ENCODE measurements at regions not wholly inside any gene's neighbourhood (a gene's known extent, or its start where the extent isn't known, plus 50 kb on each side); places are given as distances from the start of the nearest gene placed in this dataset.

GRCh38 chr1:96865731-96866685 lies 144.4 kb downstream of the PTBP2 start:
- H3K27ac Mint-ChIP-seq, result no peak overlapping the region
- ATAC-seq (ENCODE audit: low read depth in 2 of 2), result no peak

GRCh38 chr1:96872757-96873156 lies 151.2 kb downstream of the PTBP2 start:
- Histone ChIP-seq H3K4me1 (ENCODE audit: control insufficient read depth, insufficient read depth, low read length, poor library complexity, severe bottlenecking) (no peaks in the 10 kb centered on the region), H3K4me3 (ENCODE audit: low read depth, low read length) (no peak overlapping the region), H3K9me3 (ENCODE audit: control insufficient read depth in 2 of 2, low read length in 2 of 2) (peaks cover 8 to 11% of the 10 kb centered on the region in 2 experiments), H3K36me3 (ENCODE audit: control insufficient read depth, insufficient read depth, low read length) (no peaks in the 10 kb centered on the region), H3K27ac (ENCODE audit: insufficient read depth, low read length, poor library complexity, severe bottlenecking) (no peak overlapping the region), H3K27me3 (ENCODE audit: control insufficient read depth, insufficient read depth, low read length) (no peaks in the 10 kb centered on the region)
- ATAC-seq (ENCODE audit: low read depth in 2 of 2) (no peak), DNase-seq (no peak)
- H3K36me3 Mint-ChIP-seq, result no peaks in the 10 kb centered on the region
- no peak overlapping the region for H3K4me3 Mint-ChIP-seq
- H3K27me3 Mint-ChIP-seq, result no peaks in the 10 kb centered on the region
- H3K9me3 Mint-ChIP-seq, result peaks cover 1 to 16% (median 6%) of the 10 kb centered on the region in 7 donors
- no peaks in the 10 kb centered on the region for H3K4me1 Mint-ChIP-seq
- no peak overlapping the region for H3K27ac Mint-ChIP-seq

More at GRCh38 chr1:96865731-96866685, 144.4 kb downstream of the PTBP2 start:
- Histone ChIP-seq H3K9me3 (ENCODE audit: control insufficient read depth in 2 of 2, low read length in 2 of 2) (no peaks in the 10 kb centered on the region), H3K27ac (ENCODE audit: insufficient read depth, low read length, poor library complexity, severe bottlenecking) (no peak overlapping the region), H3K4me3 (ENCODE audit: low read depth, low read length) (no peak overlapping the region), H3K4me1 (ENCODE audit: control insufficient read depth, insufficient read depth, low read length, poor library complexity, severe bottlenecking) (no peaks in the 10 kb centered on the region), H3K27me3 (ENCODE audit: control insufficient read depth, insufficient read depth, low read length) (no peaks in the 10 kb centered on the region), H3K36me3 (ENCODE audit: control insufficient read depth, insufficient read depth, low read length) (no peaks in the 10 kb centered on the region)
- DNase-seq, result no peak
- Mint-ChIP-seq H3K27me3 (peaks cover 16% of the 10 kb centered on the region), H3K36me3 (no peaks in the 10 kb centered on the region), H3K4me3 (no peak overlapping the region), H3K9me3 (peaks cover 1 to 8% (median 4%) of the 10 kb centered on the region in 7 donors), H3K4me1 (no peaks in the 10 kb centered on the region)

GRCh38 chr1:96878640-96879039 lies 157.1 kb downstream of the PTBP2 start:
- H3K27me3 ChIP-seq (ENCODE audit: control insufficient read depth, insufficient read depth, low read length), result no peaks in the 10 kb centered on the region
- no peaks in the 10 kb centered on the region for H3K36me3 ChIP-seq (ENCODE audit: control insufficient read depth, insufficient read depth, low read length)
- DNase-seq, result no peak
- ATAC-seq (ENCODE audit: low read depth in 2 of 2), result no peak
- no peaks in the 10 kb centered on the region for H3K4me1 Mint-ChIP-seq
- H3K27ac Mint-ChIP-seq, result no peak overlapping the region
- no peaks in the 10 kb centered on the region for H3K4me1 ChIP-seq (ENCODE audit: control insufficient read depth, insufficient read depth, low read length, poor library complexity, severe bottlenecking)
- H3K9me3 ChIP-seq (ENCODE audit: control insufficient read depth in 2 of 2, low read length in 2 of 2), result no peaks in the 10 kb centered on the region
- H3K36me3 Mint-ChIP-seq, result no peaks in the 10 kb centered on the region
- peaks cover 0 to 4% (median 2%) of the 10 kb centered on the region in 7 donors for H3K9me3 Mint-ChIP-seq
- H3K27ac ChIP-seq (ENCODE audit: insufficient read depth, low read length, poor library complexity, severe bottlenecking), result no peak overlapping the region
- no peaks in the 10 kb centered on the region for H3K27me3 Mint-ChIP-seq
- H3K4me3 Mint-ChIP-seq, result no peak overlapping the region
- H3K4me3 ChIP-seq (ENCODE audit: low read depth, low read length), result no peak overlapping the region

GRCh38 chr1:96880626-96881025 lies 159.0 kb downstream of the PTBP2 start:
- Histone ChIP-seq H3K27ac (ENCODE audit: insufficient read depth, low read length, poor library complexity, severe bottlenecking) (no peak overlapping the region), H3K4me1 (ENCODE audit: control insufficient read depth, insufficient read depth, low read length, poor library complexity, severe bottlenecking) (no peaks in the 10 kb centered on the region), H3K9me3 (ENCODE audit: control insufficient read depth in 2 of 2, low read length in 2 of 2) (no peaks in the 10 kb centered on the region), H3K27me3 (ENCODE audit: control insufficient read depth, insufficient read depth, low read length) (no peaks in the 10 kb centered on the region), H3K4me3 (ENCODE audit: low read depth, low read length) (no peak overlapping the region), H3K36me3 (ENCODE audit: control insufficient read depth, insufficient read depth, low read length) (no peaks in the 10 kb centered on the region)
- Mint-ChIP-seq H3K27me3 (no peaks in the 10 kb centered on the region), H3K4me1 (no peaks in the 10 kb centered on the region), H3K36me3 (no peaks in the 10 kb centered on the region), H3K9me3 (peaks cover 0 to 6% (median 2%) of the 10 kb centered on the region in 7 donors), H3K4me3 (no peak overlapping the region), H3K27ac (no peak overlapping the region)
- DNase-seq, result no peak
- no peak for ATAC-seq (ENCODE audit: low read depth in 2 of 2)

- Mint-ChIP-seq H3K27me3 (no peaks in the 10 kb centered on the region), H3K4me1 (no peaks in the 10 kb centered on the region), H3K27ac (no peak overlapping the region), H3K36me3 (no peaks in the 10 kb centered on the region), H3K9me3 (peaks cover 0 to 7% (median 3%) of the 10 kb centered on the region in 7 donors), H3K4me3 (no peak overlapping the region)
- Histone ChIP-seq H3K27ac (ENCODE audit: insufficient read depth, low read length, poor library complexity, severe bottlenecking) (no peak overlapping the region), H3K27me3 (ENCODE audit: control insufficient read depth, insufficient read depth, low read length) (no peaks in the 10 kb centered on the region), H3K4me1 (ENCODE audit: control insufficient read depth, insufficient read depth, low read length, poor library complexity, severe bottlenecking) (no peaks in the 10 kb centered on the region), H3K4me3 (ENCODE audit: low read depth, low read length) (no peak overlapping the region), H3K9me3 (ENCODE audit: control insufficient read depth in 2 of 2, low read length in 2 of 2) (no peaks in the 10 kb centered on the region), H3K36me3 (ENCODE audit: control insufficient read depth, insufficient read depth, low read length) (no peaks in the 10 kb centered on the region)
- DNase-seq (no peak), ATAC-seq (ENCODE audit: low read depth in 2 of 2) (no peak)
These were observed 160.5 kb downstream of the PTBP2 start for GRCh38 chr1:96882096-96882495.

GRCh38 chr1:96886474-96886873 lies 164.9 kb downstream of the PTBP2 start:
- no peak overlapping the region for H3K27ac Mint-ChIP-seq
- H3K9me3 ChIP-seq (ENCODE audit: control insufficient read depth in 2 of 2, low read length in 2 of 2), result no peaks in the 10 kb centered on the region
- no peak overlapping the region for H3K4me3 Mint-ChIP-seq
- no peaks in the 10 kb centered on the region for H3K36me3 Mint-ChIP-seq
- no peaks in the 10 kb centered on the region for H3K4me1 Mint-ChIP-seq
- no peak overlapping the region for H3K27ac ChIP-seq (ENCODE audit: insufficient read depth, low read length, poor library complexity, severe bottlenecking)
- H3K4me3 ChIP-seq (ENCODE audit: low read depth, low read length), result no peak overlapping the region
- peaks cover 0 to 11% (median 4%) of the 10 kb centered on the region in 7 donors for H3K9me3 Mint-ChIP-seq
- no peaks in the 10 kb centered on the region for H3K27me3 Mint-ChIP-seq
- H3K4me1 ChIP-seq (ENCODE audit: control insufficient read depth, insufficient read depth, low read length, poor library complexity, severe bottlenecking), result no peaks in the 10 kb centered on the region
- no peaks in the 10 kb centered on the region for H3K36me3 ChIP-seq (ENCODE audit: control insufficient read depth, insufficient read depth, low read length)
- no peaks in the 10 kb centered on the region for H3K27me3 ChIP-seq (ENCODE audit: control insufficient read depth, insufficient read depth, low read length)
- DNase-seq (no peak), ATAC-seq (ENCODE audit: low read depth in 2 of 2) (no peak)

GRCh38 chr1:96887501-96887900 lies 165.9 kb downstream of the PTBP2 start:
- Mint-ChIP-seq H3K36me3 (no peaks in the 10 kb centered on the region), H3K4me3 (no peak overlapping the region), H3K9me3 (peaks cover 3 to 11% (median 6%) of the 10 kb centered on the region in 7 donors), H3K27me3 (no peaks in the 10 kb centered on the region), H3K27ac (no peak overlapping the region), H3K4me1 (no peaks in the 10 kb centered on the region)
- Histone ChIP-seq H3K27ac (ENCODE audit: insufficient read depth, low read length, poor library complexity, severe bottlenecking) (no peak overlapping the region), H3K27me3 (ENCODE audit: control insufficient read depth, insufficient read depth, low read length) (no peaks in the 10 kb centered on the region), H3K4me1 (ENCODE audit: control insufficient read depth, insufficient read depth, low read length, poor library complexity, severe bottlenecking) (no peaks in the 10 kb centered on the region), H3K9me3 (ENCODE audit: control insufficient read depth in 2 of 2, low read length in 2 of 2) (no peaks in the 10 kb centered on the region), H3K36me3 (ENCODE audit: control insufficient read depth, insufficient read depth, low read length) (no peaks in the 10 kb centered on the region), H3K4me3 (ENCODE audit: low read depth, low read length) (no peak overlapping the region)
- ATAC-seq (ENCODE audit: low read depth in 2 of 2) (no peak), DNase-seq (no peak)
